ENCODE measurements at regions not wholly inside any gene's neighbourhood (a gene's known extent, or its start where the extent isn't known, plus 50 kb on each side); places are given as distances from the start of the nearest gene placed in this dataset.

DNA sequence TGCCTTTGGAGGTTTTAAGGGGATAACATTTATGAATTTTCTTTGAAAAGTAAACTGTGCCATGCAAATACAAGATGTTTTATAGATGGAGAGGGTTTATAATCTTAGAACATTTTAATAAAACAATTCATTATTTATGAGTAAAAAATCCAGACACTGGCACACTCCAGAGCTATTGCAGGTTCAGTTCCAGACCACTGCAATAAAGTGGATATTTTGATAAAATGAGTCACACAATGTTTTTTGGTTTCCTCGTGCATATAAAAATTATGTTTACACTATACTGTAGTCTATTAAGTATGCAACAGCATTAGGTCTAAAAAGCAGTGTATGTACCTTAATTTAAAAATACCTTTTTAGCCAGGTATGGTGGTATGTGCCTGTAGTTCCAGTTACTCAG is 146.2 kb upstream of the ZBED5 start:
- no peak overlapping the region for H3K27ac ChIP-seq (ENCODE audit: low read depth, low read length)
- H3K9me3 ChIP-seq (ENCODE audit: control insufficient read depth in 3 of 3, low read length in 3 of 3), result no peaks in the 10 kb centered on the region
- no peaks in the 10 kb centered on the region for H3K4me1 ChIP-seq (ENCODE audit: control insufficient read depth in 3 of 3, insufficient read depth in 3 of 3, low read length in 3 of 3)
- H3K36me3 ChIP-seq (ENCODE audit: control insufficient read depth in 3 of 3, insufficient read depth in 3 of 3, low read length in 3 of 3), result no peaks in the 10 kb centered on the region
- H3K9ac ChIP-seq (ENCODE audit: low read depth in 1 of 3, low read length in 3 of 3), result no peak overlapping the region
- H3K4me3 ChIP-seq (ENCODE audit: low read length in 3 of 3), result no peak overlapping the region
- peaks cover 4 to 17% (median 7%) of the 10 kb centered on the region in 3 donors for H3K27me3 ChIP-seq (ENCODE audit: control insufficient read depth in 3 of 3, insufficient read depth in 3 of 3, low read length in 3 of 3)

DNA sequence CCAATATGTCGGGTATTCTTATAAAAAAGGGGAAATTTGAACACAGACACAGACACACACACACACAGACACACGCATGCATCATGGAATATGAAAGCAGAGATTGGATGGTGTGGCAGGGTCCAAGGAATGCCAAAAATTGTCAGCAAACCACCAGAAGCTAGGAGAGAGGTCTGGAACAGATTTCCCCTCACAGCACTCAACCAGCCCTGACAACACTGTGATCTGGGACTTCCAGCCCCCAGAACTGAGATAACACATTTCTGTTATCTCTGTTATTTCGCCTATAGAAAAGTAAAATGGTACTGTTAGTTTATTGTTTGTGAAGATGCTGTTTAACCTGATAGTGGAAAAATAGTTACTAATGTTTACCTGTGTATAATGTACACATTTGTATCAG is 145.4 kb upstream of the ZBED5 start:
- H3K36me3 ChIP-seq (ENCODE audit: control insufficient read depth in 3 of 3, insufficient read depth in 3 of 3, low read length in 3 of 3), result no peaks in the 10 kb centered on the region
- peaks cover 4 to 20% (median 11%) of the 10 kb centered on the region in 3 donors for H3K27me3 ChIP-seq (ENCODE audit: control insufficient read depth in 3 of 3, insufficient read depth in 3 of 3, low read length in 3 of 3)
- H3K4me3 ChIP-seq (ENCODE audit: low read length in 3 of 3), result no peak overlapping the region

DNA sequence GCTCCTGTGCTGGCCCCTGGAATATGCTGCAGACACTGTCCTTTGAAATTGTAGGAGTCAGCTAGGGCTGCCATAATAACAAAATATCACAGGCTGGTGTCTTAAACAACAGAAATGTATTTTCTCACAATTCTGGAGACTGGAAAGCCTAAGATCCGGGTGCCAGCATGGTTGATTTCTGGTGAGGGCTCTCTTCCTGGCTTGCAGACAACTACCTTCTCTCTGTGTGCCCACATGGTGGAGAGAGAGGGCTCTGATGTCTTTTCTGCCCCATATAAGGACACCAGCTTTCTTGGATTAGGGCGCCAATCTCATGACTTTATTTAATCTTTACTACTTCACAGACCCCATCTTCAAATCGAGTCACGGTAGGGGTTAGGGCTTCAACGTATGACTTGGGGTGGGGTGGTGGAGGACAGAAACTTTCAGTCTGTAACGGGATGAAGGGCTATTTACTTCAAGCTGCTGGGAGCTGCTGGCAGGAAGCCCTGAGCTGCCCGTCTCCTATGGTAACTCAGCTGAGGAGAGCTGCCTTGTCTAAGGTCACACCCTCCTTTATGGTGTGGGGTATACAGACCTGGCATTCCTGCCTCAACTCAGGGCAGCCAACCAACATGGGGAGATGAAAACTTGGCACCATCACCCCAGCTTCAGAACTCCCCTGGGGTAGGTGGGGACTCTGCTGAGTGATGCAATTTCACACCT is 142.9 kb upstream of the ZBED5 start:
- no peaks in the 10 kb centered on the region for H3K36me3 ChIP-seq (ENCODE audit: control insufficient read depth in 3 of 3, insufficient read depth in 3 of 3, low read length in 3 of 3)
- H3K9ac ChIP-seq (ENCODE audit: low read depth in 1 of 3, low read length in 3 of 3), result no peak overlapping the region
- H3K27ac ChIP-seq (ENCODE audit: low read depth, low read length), result no peak overlapping the region
- H3K9me3 ChIP-seq (ENCODE audit: control insufficient read depth in 3 of 3, low read length in 3 of 3), result no peaks in the 10 kb centered on the region
- no peaks in the 10 kb centered on the region for H3K4me1 ChIP-seq (ENCODE audit: control insufficient read depth in 3 of 3, insufficient read depth in 3 of 3, low read length in 3 of 3)
- H3K27me3 ChIP-seq (ENCODE audit: control insufficient read depth in 3 of 3, insufficient read depth in 3 of 3, low read length in 3 of 3), result peaks cover 4 to 20% (median 11%) of the 10 kb centered on the region in 3 donors
- H3K4me3 ChIP-seq (ENCODE audit: low read length in 3 of 3), result no peak overlapping the region

More for the DNA sequence above, 145.4 kb upstream of the ZBED5 start:
- Histone ChIP-seq H3K27ac (ENCODE audit: low read depth, low read length) (no peak overlapping the region), H3K9ac (ENCODE audit: low read depth in 1 of 3, low read length in 3 of 3) (no peak overlapping the region), H3K4me1 (ENCODE audit: control insufficient read depth in 3 of 3, insufficient read depth in 3 of 3, low read length in 3 of 3) (no peaks in the 10 kb centered on the region), H3K9me3 (ENCODE audit: control insufficient read depth in 3 of 3, low read length in 3 of 3) (no peaks in the 10 kb centered on the region)

DNA sequence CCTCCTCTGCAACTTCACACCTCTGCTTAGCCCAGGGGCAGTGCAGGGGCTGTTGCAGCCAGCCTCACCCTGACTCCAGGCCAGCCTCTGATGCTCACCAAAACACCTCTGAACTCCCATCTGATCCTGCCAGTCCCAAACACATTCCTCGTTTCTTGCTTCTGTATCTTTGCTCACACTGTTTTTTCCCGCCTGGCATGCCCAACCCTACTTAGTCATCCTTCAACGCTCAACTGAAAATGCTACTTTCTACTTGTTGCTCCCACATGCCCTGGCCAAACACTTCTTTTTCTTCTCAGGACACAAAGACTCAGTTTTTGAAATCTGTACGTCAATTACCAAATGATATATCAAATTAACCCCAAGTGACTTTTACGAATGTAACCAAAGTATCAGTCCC is 140.8 kb upstream of the ZBED5 start:
- no peak overlapping the region for H3K9ac ChIP-seq (ENCODE audit: low read depth in 1 of 3, low read length in 3 of 3)
- no peak overlapping the region for H3K27ac ChIP-seq (ENCODE audit: low read depth, low read length)
- peaks cover 4 to 20% (median 11%) of the 10 kb centered on the region in 3 donors for H3K27me3 ChIP-seq (ENCODE audit: control insufficient read depth in 3 of 3, insufficient read depth in 3 of 3, low read length in 3 of 3)
- no peaks in the 10 kb centered on the region for H3K9me3 ChIP-seq (ENCODE audit: control insufficient read depth in 3 of 3, low read length in 3 of 3)
- no peak overlapping the region for H3K4me3 ChIP-seq (ENCODE audit: low read length in 3 of 3)
- no peaks in the 10 kb centered on the region for H3K4me1 ChIP-seq (ENCODE audit: control insufficient read depth in 3 of 3, insufficient read depth in 3 of 3, low read length in 3 of 3)
- H3K36me3 ChIP-seq (ENCODE audit: control insufficient read depth in 3 of 3, insufficient read depth in 3 of 3, low read length in 3 of 3), result no peaks in the 10 kb centered on the region

DNA sequence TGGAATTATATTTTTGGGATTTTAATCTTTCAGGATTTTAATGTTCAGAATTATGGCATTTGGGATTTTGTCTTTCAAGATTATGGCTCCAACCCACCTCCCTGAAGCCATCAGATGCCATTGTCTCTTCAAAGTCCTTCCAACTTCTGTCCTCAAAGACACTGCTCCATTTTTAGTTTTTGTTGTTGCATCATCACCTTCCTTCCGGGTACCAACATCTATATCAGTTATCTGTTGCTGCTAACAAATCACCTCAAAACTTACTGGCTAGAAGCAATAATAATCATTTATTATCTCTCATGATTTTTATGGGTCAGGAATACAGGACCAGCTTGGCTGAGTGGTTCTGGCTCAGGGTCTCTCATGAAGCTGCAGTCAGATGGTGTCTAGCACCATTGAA is 138.8 kb upstream of the ZBED5 start:
- Histone ChIP-seq H3K36me3 (ENCODE audit: control insufficient read depth in 3 of 3, insufficient read depth in 3 of 3, low read length in 3 of 3) (no peaks in the 10 kb centered on the region), H3K4me3 (ENCODE audit: low read length in 3 of 3) (no peak overlapping the region), H3K4me1 (ENCODE audit: control insufficient read depth in 3 of 3, insufficient read depth in 3 of 3, low read length in 3 of 3) (no peaks in the 10 kb centered on the region), H3K9ac (ENCODE audit: low read depth in 1 of 3, low read length in 3 of 3) (no peak overlapping the region), H3K27ac (ENCODE audit: low read depth, low read length) (no peak overlapping the region), H3K9me3 (ENCODE audit: control insufficient read depth in 3 of 3, low read length in 3 of 3) (no peaks in the 10 kb centered on the region), H3K27me3 (ENCODE audit: control insufficient read depth in 3 of 3, insufficient read depth in 3 of 3, low read length in 3 of 3) (peaks cover 4 to 17% (median 11%) of the 10 kb centered on the region in 3 donors)

DNA sequence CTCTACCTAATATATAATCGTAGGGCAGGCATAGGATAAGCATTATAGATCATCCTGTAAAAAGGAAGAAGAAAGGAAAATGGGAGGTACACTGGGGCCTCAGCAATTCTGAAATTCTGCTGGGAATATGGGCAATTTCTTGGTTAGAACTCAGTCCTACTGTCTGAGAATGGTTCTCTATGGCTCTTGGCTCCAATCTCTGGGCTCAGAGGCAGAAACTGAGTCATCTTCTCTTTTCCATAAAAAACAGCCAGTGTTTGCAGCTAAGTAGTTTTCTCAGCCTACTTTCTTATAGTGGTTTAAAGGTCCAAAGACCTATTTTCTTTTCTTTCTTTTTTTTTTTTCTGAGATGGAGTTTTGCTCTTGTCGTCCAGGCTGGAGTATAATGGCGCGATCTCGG is 135.8 kb upstream of the ZBED5 start:
- no peak overlapping the region for H3K4me3 ChIP-seq (ENCODE audit: low read length in 3 of 3)
- no peaks in the 10 kb centered on the region for H3K36me3 ChIP-seq (ENCODE audit: control insufficient read depth in 3 of 3, insufficient read depth in 3 of 3, low read length in 3 of 3)
- H3K27me3 ChIP-seq (ENCODE audit: control insufficient read depth in 3 of 3, insufficient read depth in 3 of 3, low read length in 3 of 3), result peaks cover 0 to 2% (median 2%) of the 10 kb centered on the region in 3 donors
- no peaks in the 10 kb centered on the region for H3K9me3 ChIP-seq (ENCODE audit: control insufficient read depth in 3 of 3, low read length in 3 of 3)
- H3K4me1 ChIP-seq (ENCODE audit: control insufficient read depth in 3 of 3, insufficient read depth in 3 of 3, low read length in 3 of 3), result no peaks in the 10 kb centered on the region
- H3K27ac ChIP-seq (ENCODE audit: low read depth, low read length), result no peak overlapping the region
- H3K9ac ChIP-seq (ENCODE audit: low read depth in 1 of 3, low read length in 3 of 3), result no peak overlapping the region

DNA sequence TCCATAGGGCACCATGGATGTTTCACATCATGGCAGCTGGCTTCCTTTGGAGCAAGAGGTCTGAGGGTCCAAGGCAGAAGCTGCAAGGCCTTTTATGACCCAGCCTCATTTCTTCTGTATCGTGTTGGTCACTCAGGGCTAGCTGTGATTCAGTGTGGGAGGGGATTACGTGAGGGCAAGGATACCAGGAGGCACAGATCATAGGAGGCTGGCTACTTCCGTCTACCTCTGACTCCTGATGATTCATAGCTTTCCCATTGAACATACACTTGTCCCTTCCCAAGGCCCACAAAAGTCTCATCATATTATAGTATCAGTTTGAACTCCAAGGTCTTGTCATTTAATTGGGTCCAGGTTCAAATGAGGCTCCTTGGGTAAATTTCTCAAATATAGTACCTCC is 135.3 kb upstream of the ZBED5 start:
- Histone ChIP-seq H3K36me3 (ENCODE audit: control insufficient read depth in 3 of 3, insufficient read depth in 3 of 3, low read length in 3 of 3) (no peaks in the 10 kb centered on the region), H3K9ac (ENCODE audit: low read depth in 1 of 3, low read length in 3 of 3) (no peak overlapping the region), H3K9me3 (ENCODE audit: control insufficient read depth in 3 of 3, low read length in 3 of 3) (no peaks in the 10 kb centered on the region)

DNA sequence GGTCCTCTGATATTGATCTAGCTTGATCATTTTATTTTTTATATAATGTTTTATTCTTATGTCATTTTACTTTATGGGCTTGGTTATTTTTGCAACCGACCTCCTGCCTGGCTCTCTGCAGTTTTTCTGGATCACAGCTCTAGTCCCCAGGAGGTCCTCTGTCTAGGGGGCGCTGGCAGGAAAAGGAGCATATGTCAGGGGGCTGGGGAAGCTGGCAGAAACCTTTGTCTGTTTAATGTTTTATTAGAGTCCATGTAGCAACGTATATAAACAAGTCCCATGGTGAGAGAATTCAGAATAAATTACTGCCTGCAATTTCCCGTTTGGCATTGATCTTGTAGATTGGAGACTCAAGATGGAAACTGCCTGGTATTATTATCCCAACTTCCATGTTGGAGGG is 133.5 kb upstream of the ZBED5 start:
- H3K9ac ChIP-seq (ENCODE audit: low read depth in 1 of 3, low read length in 3 of 3), result no peak overlapping the region
- no peaks in the 10 kb centered on the region for H3K36me3 ChIP-seq (ENCODE audit: control insufficient read depth in 3 of 3, insufficient read depth in 3 of 3, low read length in 3 of 3)
- no peak overlapping the region for H3K27ac ChIP-seq (ENCODE audit: low read depth, low read length)
- H3K4me1 ChIP-seq (ENCODE audit: control insufficient read depth in 3 of 3, insufficient read depth in 3 of 3, low read length in 3 of 3), result no peaks in the 10 kb centered on the region
- H3K27me3 ChIP-seq (ENCODE audit: control insufficient read depth in 3 of 3, insufficient read depth in 3 of 3, low read length in 3 of 3), result no peaks in the 10 kb centered on the region
- H3K9me3 ChIP-seq (ENCODE audit: control insufficient read depth in 3 of 3, low read length in 3 of 3), result no peaks in the 10 kb centered on the region
- H3K4me3 ChIP-seq (ENCODE audit: low read length in 3 of 3), result no peak overlapping the region

More for the DNA sequence above, 135.3 kb upstream of the ZBED5 start:
- Histone ChIP-seq H3K4me3 (ENCODE audit: low read length in 3 of 3) (no peak overlapping the region), H3K27ac (ENCODE audit: low read depth, low read length) (no peak overlapping the region), H3K27me3 (ENCODE audit: control insufficient read depth in 3 of 3, insufficient read depth in 3 of 3, low read length in 3 of 3) (no peaks in the 10 kb centered on the region), H3K4me1 (ENCODE audit: control insufficient read depth in 3 of 3, insufficient read depth in 3 of 3, low read length in 3 of 3) (no peaks in the 10 kb centered on the region)

DNA sequence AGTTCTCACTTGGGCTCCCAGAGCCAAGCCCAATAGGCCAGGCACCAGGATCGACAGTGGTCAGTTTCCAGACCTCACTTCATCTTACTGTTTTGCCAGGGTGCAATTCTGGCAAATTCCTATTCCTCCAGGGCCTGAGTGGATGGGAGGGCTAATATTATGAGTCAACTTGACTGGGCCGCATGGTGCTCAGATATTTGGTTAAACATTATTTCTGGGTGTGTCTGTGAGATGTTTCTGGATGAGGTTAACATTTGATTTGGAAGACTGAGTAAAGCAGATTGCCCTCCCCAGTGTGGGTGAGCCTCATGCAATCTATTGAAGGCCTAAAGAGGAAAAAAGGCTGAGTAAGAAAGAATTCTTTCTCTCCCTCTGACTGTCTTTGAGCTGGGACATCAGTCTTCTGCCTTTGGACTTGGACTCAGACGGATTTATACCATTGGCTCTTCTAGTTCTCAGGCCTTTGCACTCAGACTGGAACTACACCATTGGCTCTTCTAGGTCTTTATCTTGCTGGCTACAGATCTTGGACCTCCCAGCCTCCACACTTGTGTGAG is 132.9 kb upstream of the ZBED5 start:
- Histone ChIP-seq H3K9me3 (ENCODE audit: control insufficient read depth in 3 of 3, low read length in 3 of 3) (no peaks in the 10 kb centered on the region), H3K27ac (ENCODE audit: low read depth, low read length) (no peak overlapping the region), H3K4me1 (ENCODE audit: control insufficient read depth in 3 of 3, insufficient read depth in 3 of 3, low read length in 3 of 3) (no peaks in the 10 kb centered on the region), H3K9ac (ENCODE audit: low read depth in 1 of 3, low read length in 3 of 3) (no peak overlapping the region), H3K4me3 (ENCODE audit: low read length in 3 of 3) (no peak overlapping the region), H3K36me3 (ENCODE audit: control insufficient read depth in 3 of 3, insufficient read depth in 3 of 3, low read length in 3 of 3) (no peaks in the 10 kb centered on the region), H3K27me3 (ENCODE audit: control insufficient read depth in 3 of 3, insufficient read depth in 3 of 3, low read length in 3 of 3) (no peaks in the 10 kb centered on the region)

DNA sequence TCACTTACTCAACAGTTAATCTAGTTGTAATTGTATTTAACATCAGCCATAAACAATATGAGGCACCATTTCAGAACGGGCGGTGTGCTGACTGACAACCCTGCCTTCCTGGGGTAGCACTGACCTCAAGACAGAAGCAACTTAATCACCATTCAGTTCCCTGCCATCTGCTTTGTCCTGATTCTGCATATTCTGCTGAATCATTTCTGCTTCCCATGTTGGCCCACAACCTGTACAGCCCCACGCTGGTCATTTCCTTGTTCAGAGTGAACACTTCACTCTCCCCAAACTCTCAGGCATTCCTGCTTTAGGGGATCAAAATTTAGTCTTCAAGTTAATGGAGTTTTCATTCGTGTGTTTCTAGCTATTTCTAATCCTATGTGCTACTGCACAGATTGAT is 132.3 kb upstream of the ZBED5 start:
- no peaks in the 10 kb centered on the region for H3K27me3 ChIP-seq (ENCODE audit: control insufficient read depth in 3 of 3, insufficient read depth in 3 of 3, low read length in 3 of 3)
- H3K36me3 ChIP-seq (ENCODE audit: control insufficient read depth in 3 of 3, insufficient read depth in 3 of 3, low read length in 3 of 3), result no peaks in the 10 kb centered on the region
- no peaks in the 10 kb centered on the region for H3K9me3 ChIP-seq (ENCODE audit: control insufficient read depth in 3 of 3, low read length in 3 of 3)
- no peak overlapping the region for H3K4me3 ChIP-seq (ENCODE audit: low read length in 3 of 3)
- H3K4me1 ChIP-seq (ENCODE audit: control insufficient read depth in 3 of 3, insufficient read depth in 3 of 3, low read length in 3 of 3), result no peaks in the 10 kb centered on the region
- H3K27ac ChIP-seq (ENCODE audit: low read depth, low read length), result no peak overlapping the region
- H3K9ac ChIP-seq (ENCODE audit: low read depth in 1 of 3, low read length in 3 of 3), result no peak overlapping the region
